ENCODE measurements at regions not wholly inside any gene's neighbourhood (a gene's known extent, or its start where the extent isn't known, plus 50 kb on each side); places are given as distances from the start of the nearest gene placed in this dataset.

- H3K9ac ChIP-seq (ENCODE audit: low read depth in 1 of 3, low read length in 3 of 3): no peak overlapping the region
- H3K4me3 ChIP-seq (ENCODE audit: low read length in 3 of 3): no peak overlapping the region
- no peaks in the 10 kb centered on the region for H3K36me3 ChIP-seq (ENCODE audit: control insufficient read depth in 3 of 3, insufficient read depth in 3 of 3, low read length in 3 of 3)
- H3K27ac ChIP-seq (ENCODE audit: low read depth, low read length): no peak overlapping the region
- no peaks in the 10 kb centered on the region for H3K9me3 ChIP-seq (ENCODE audit: control insufficient read depth in 3 of 3, low read length in 3 of 3)
- peaks cover 0 to 2% (median 0%) of the 10 kb centered on the region in 3 donors for H3K4me1 ChIP-seq (ENCODE audit: control insufficient read depth in 3 of 3, insufficient read depth in 3 of 3, low read length in 3 of 3)
- no peaks in the 10 kb centered on the region for H3K27me3 ChIP-seq (ENCODE audit: control insufficient read depth in 3 of 3, insufficient read depth in 3 of 3, low read length in 3 of 3)
These were observed 651.4 kb upstream of the GOT2 start for GRCh38 chr16:59385491-59385890.

- no peak overlapping the region for H3K27ac ChIP-seq (ENCODE audit: low read depth, low read length)
- H3K27me3 ChIP-seq (ENCODE audit: control insufficient read depth in 3 of 3, insufficient read depth in 3 of 3, low read length in 3 of 3): peaks cover 0 to 2% (median 0%) of the 10 kb centered on the region in 3 donors
- H3K9me3 ChIP-seq (ENCODE audit: control insufficient read depth in 3 of 3, low read length in 3 of 3): no peaks in the 10 kb centered on the region
- H3K9ac ChIP-seq (ENCODE audit: low read depth in 1 of 3, low read length in 3 of 3): no peak overlapping the region
- no peak overlapping the region for H3K4me3 ChIP-seq (ENCODE audit: low read length in 3 of 3)
- no peaks in the 10 kb centered on the region for H3K4me1 ChIP-seq (ENCODE audit: control insufficient read depth in 3 of 3, insufficient read depth in 3 of 3, low read length in 3 of 3)
- no peaks in the 10 kb centered on the region for H3K36me3 ChIP-seq (ENCODE audit: control insufficient read depth in 3 of 3, insufficient read depth in 3 of 3, low read length in 3 of 3)
These were observed 639.5 kb upstream of the GOT2 start for GRCh38 chr16:59373632-59374031.

- Histone ChIP-seq H3K27me3 (ENCODE audit: control insufficient read depth in 3 of 3, insufficient read depth in 3 of 3, low read length in 3 of 3) (no peaks in the 10 kb centered on the region), H3K9me3 (ENCODE audit: control insufficient read depth in 3 of 3, low read length in 3 of 3) (no peaks in the 10 kb centered on the region), H3K9ac (ENCODE audit: low read depth in 1 of 3, low read length in 3 of 3) (no peak overlapping the region), H3K27ac (ENCODE audit: low read depth, low read length) (no peak overlapping the region), H3K4me1 (ENCODE audit: control insufficient read depth in 3 of 3, insufficient read depth in 3 of 3, low read length in 3 of 3) (no peaks in the 10 kb centered on the region), H3K4me3 (ENCODE audit: low read length in 3 of 3) (no peak overlapping the region), H3K36me3 (ENCODE audit: control insufficient read depth in 3 of 3, insufficient read depth in 3 of 3, low read length in 3 of 3) (no peaks in the 10 kb centered on the region)
These were observed 636.6 kb upstream of the GOT2 start for GRCh38 chr16:59370717-59371116.

- H3K4me3 ChIP-seq (ENCODE audit: low read length in 3 of 3): no peak overlapping the region
- H3K36me3 ChIP-seq (ENCODE audit: control insufficient read depth in 3 of 3, insufficient read depth in 3 of 3, low read length in 3 of 3): no peaks in the 10 kb centered on the region
- no peak overlapping the region for H3K9ac ChIP-seq (ENCODE audit: low read depth in 1 of 3, low read length in 3 of 3)
- H3K27me3 ChIP-seq (ENCODE audit: control insufficient read depth in 3 of 3, insufficient read depth in 3 of 3, low read length in 3 of 3): no peaks in the 10 kb centered on the region
- no peaks in the 10 kb centered on the region for H3K4me1 ChIP-seq (ENCODE audit: control insufficient read depth in 3 of 3, insufficient read depth in 3 of 3, low read length in 3 of 3)
- no peak overlapping the region for H3K27ac ChIP-seq (ENCODE audit: low read depth, low read length)
- H3K9me3 ChIP-seq (ENCODE audit: control insufficient read depth in 3 of 3, low read length in 3 of 3): no peaks in the 10 kb centered on the region
These were observed 635.4 kb upstream of the GOT2 start for GRCh38 chr16:59369523-59369922.

GRCh38 chr16:59368586-59368985 is 634.5 kb upstream of the GOT2 start:
- Histone ChIP-seq H3K36me3 (ENCODE audit: control insufficient read depth in 3 of 3, insufficient read depth in 3 of 3, low read length in 3 of 3) (no peaks in the 10 kb centered on the region), H3K4me3 (ENCODE audit: low read length in 3 of 3) (no peak overlapping the region), H3K9ac (ENCODE audit: low read depth in 1 of 3, low read length in 3 of 3) (no peak overlapping the region), H3K4me1 (ENCODE audit: control insufficient read depth in 3 of 3, insufficient read depth in 3 of 3, low read length in 3 of 3) (no peaks in the 10 kb centered on the region), H3K27ac (ENCODE audit: low read depth, low read length) (no peak overlapping the region), H3K9me3 (ENCODE audit: control insufficient read depth in 3 of 3, low read length in 3 of 3) (no peaks in the 10 kb centered on the region), H3K27me3 (ENCODE audit: control insufficient read depth in 3 of 3, insufficient read depth in 3 of 3, low read length in 3 of 3) (no peaks in the 10 kb centered on the region)

- Histone ChIP-seq H3K9me3 (ENCODE audit: control insufficient read depth in 3 of 3, low read length in 3 of 3) (no peaks in the 10 kb centered on the region), H3K4me3 (ENCODE audit: low read length in 3 of 3) (no peak overlapping the region), H3K9ac (ENCODE audit: low read depth in 1 of 3, low read length in 3 of 3) (no peak overlapping the region), H3K36me3 (ENCODE audit: control insufficient read depth in 3 of 3, insufficient read depth in 3 of 3, low read length in 3 of 3) (no peaks in the 10 kb centered on the region), H3K27me3 (ENCODE audit: control insufficient read depth in 3 of 3, insufficient read depth in 3 of 3, low read length in 3 of 3) (no peaks in the 10 kb centered on the region), H3K4me1 (ENCODE audit: control insufficient read depth in 3 of 3, insufficient read depth in 3 of 3, low read length in 3 of 3) (no peaks in the 10 kb centered on the region), H3K27ac (ENCODE audit: low read depth, low read length) (no peak overlapping the region)
These were observed 622.6 kb upstream of the GOT2 start for GRCh38 chr16:59356709-59357108.

- Histone ChIP-seq H3K27ac (ENCODE audit: low read depth, low read length) (no peak overlapping the region), H3K9me3 (ENCODE audit: control insufficient read depth in 3 of 3, low read length in 3 of 3) (no peaks in the 10 kb centered on the region), H3K36me3 (ENCODE audit: control insufficient read depth in 3 of 3, insufficient read depth in 3 of 3, low read length in 3 of 3) (no peaks in the 10 kb centered on the region), H3K4me1 (ENCODE audit: control insufficient read depth in 3 of 3, insufficient read depth in 3 of 3, low read length in 3 of 3) (no peaks in the 10 kb centered on the region), H3K4me3 (ENCODE audit: low read length in 3 of 3) (no peak overlapping the region), H3K27me3 (ENCODE audit: control insufficient read depth in 3 of 3, insufficient read depth in 3 of 3, low read length in 3 of 3) (no peaks in the 10 kb centered on the region), H3K9ac (ENCODE audit: low read depth in 1 of 3, low read length in 3 of 3) (no peak overlapping the region)
These were observed 622.0 kb upstream of the GOT2 start for GRCh38 chr16:59356144-59356543.

GRCh38 chr16:59355704-59356103 is 621.6 kb upstream of the GOT2 start:
- no peak overlapping the region for H3K4me3 ChIP-seq (ENCODE audit: low read length in 3 of 3)
- no peaks in the 10 kb centered on the region for H3K9me3 ChIP-seq (ENCODE audit: control insufficient read depth in 3 of 3, low read length in 3 of 3)

GRCh38 chr16:59351305-59351903 is 617.3 kb upstream of the GOT2 start:
- no peaks in the 10 kb centered on the region for H3K9me3 ChIP-seq (ENCODE audit: control insufficient read depth in 3 of 3, low read length in 3 of 3)
- H3K9ac ChIP-seq (ENCODE audit: low read depth in 1 of 3, low read length in 3 of 3): no peak overlapping the region
- H3K4me1 ChIP-seq (ENCODE audit: control insufficient read depth in 3 of 3, insufficient read depth in 3 of 3, low read length in 3 of 3): no peaks in the 10 kb centered on the region
- no peak overlapping the region for H3K27ac ChIP-seq (ENCODE audit: low read depth, low read length)
- no peaks in the 10 kb centered on the region for H3K27me3 ChIP-seq (ENCODE audit: control insufficient read depth in 3 of 3, insufficient read depth in 3 of 3, low read length in 3 of 3)
- no peak overlapping the region for H3K4me3 ChIP-seq (ENCODE audit: low read length in 3 of 3)
- H3K36me3 ChIP-seq (ENCODE audit: control insufficient read depth in 3 of 3, insufficient read depth in 3 of 3, low read length in 3 of 3): no peaks in the 10 kb centered on the region

More at GRCh38 chr16:59355704-59356103, 621.6 kb upstream of the GOT2 start:
- Histone ChIP-seq H3K4me1 (ENCODE audit: control insufficient read depth in 3 of 3, insufficient read depth in 3 of 3, low read length in 3 of 3) (no peaks in the 10 kb centered on the region), H3K36me3 (ENCODE audit: control insufficient read depth in 3 of 3, insufficient read depth in 3 of 3, low read length in 3 of 3) (no peaks in the 10 kb centered on the region), H3K9ac (ENCODE audit: low read depth in 1 of 3, low read length in 3 of 3) (no peak overlapping the region), H3K27ac (ENCODE audit: low read depth, low read length) (no peak overlapping the region), H3K27me3 (ENCODE audit: control insufficient read depth in 3 of 3, insufficient read depth in 3 of 3, low read length in 3 of 3) (no peaks in the 10 kb centered on the region)

GRCh38 chr16:59350670-59351069 is 616.6 kb upstream of the GOT2 start:
- H3K27ac ChIP-seq (ENCODE audit: low read depth, low read length): no peak overlapping the region
- H3K9me3 ChIP-seq (ENCODE audit: control insufficient read depth in 3 of 3, low read length in 3 of 3): no peaks in the 10 kb centered on the region
- no peak overlapping the region for H3K4me3 ChIP-seq (ENCODE audit: low read length in 3 of 3)
- H3K27me3 ChIP-seq (ENCODE audit: control insufficient read depth in 3 of 3, insufficient read depth in 3 of 3, low read length in 3 of 3): no peaks in the 10 kb centered on the region
- no peaks in the 10 kb centered on the region for H3K36me3 ChIP-seq (ENCODE audit: control insufficient read depth in 3 of 3, insufficient read depth in 3 of 3, low read length in 3 of 3)
- no peaks in the 10 kb centered on the region for H3K4me1 ChIP-seq (ENCODE audit: control insufficient read depth in 3 of 3, insufficient read depth in 3 of 3, low read length in 3 of 3)
- no peak overlapping the region for H3K9ac ChIP-seq (ENCODE audit: low read depth in 1 of 3, low read length in 3 of 3)
